ENCODE measurements at regions not wholly inside any gene's neighbourhood (a gene's known extent, or its start where the extent isn't known, plus 50 kb on each side); places are given as distances from the start of the nearest gene placed in this dataset.

DNA sequence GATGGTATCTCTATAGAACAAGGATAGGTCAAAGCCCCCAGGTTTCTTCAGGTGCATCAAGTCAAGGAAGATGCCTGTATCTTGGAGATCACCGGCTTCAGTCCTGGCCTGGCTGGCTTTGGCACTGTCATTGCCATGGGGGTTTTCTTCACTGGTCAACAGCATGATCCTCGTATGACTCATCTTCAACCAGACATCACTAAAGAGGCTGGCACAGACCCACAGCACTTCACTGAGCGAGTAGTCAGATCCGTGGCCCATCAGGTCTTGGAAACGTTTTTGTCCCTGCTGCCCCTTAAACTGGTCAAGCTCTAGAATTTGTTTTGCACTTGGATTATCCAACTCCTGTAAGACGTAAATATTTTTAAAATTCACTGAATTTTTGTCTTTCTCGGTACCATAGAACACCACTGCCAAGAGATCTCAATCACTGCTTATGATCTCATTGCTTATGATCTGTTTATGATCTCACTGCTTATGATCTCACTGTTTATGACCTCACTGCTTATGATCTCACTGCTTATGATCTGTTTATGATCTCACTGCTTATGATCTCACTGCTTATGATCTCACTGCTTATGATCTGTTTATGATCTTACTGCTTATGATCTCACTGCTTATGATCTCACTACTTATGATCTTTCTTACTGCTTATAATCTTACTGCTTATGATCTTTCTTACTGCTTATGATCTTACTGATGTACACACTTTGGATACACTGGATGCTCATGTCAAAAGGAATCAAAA lies 135.2 kb downstream of the CYP26A1 start (continued):
- TF ChIP-seq ZNF354C (tag by site-specific recombination; IDR thresholded peaks at IDR 0.05; ENCODE audit: borderline replicate concordance, low read depth) (0 out of 2 replicates have a peak, but pooled peaks have one; percentile 77), ZNF777 (tag by site-specific recombination; IDR thresholded peaks at IDR 0.05; ENCODE audit: borderline replicate concordance) (no peak), OSR2 (tag by site-specific recombination; IDR thresholded peaks at IDR 0.05) (peak; percentile 48), ZNF19 (tag by site-specific recombination; IDR thresholded peaks at IDR 0.05; ENCODE audit: low read depth) (no peak), ZBTB17 (tag by site-specific recombination; IDR thresholded peaks at IDR 0.05) (peak; percentile 84), ZNF133 (tag by site-specific recombination; IDR thresholded peaks at IDR 0.05) (peak; percentile 56), ZNF76 (tag by site-specific recombination; IDR thresholded peaks at IDR 0.05; ENCODE audit: borderline replicate concordance, low read depth) (peak; percentile 87), ZXDB (tag by site-specific recombination; IDR thresholded peaks at IDR 0.05) (peak; percentile 79; the same call in 1 of the 2 replicates), ZBTB48 (tag by site-specific recombination; IDR thresholded peaks at IDR 0.05) (no peak), ZFHX2 (tag by site-specific recombination; conservative IDR thresholded peaks at IDR 0.05) (no peak), SCRT2 (tag by site-specific recombination; IDR thresholded peaks at IDR 0.05) (peak; percentile 90), ZFP3 (tag by site-specific recombination; IDR thresholded peaks at IDR 0.05; ENCODE audit: low read depth) (no peak), ZNF561 (tag by site-specific recombination; IDR thresholded peaks at IDR 0.05; ENCODE audit: borderline replicate concordance) (no peak), ZNF426 (tag by site-specific recombination; IDR thresholded peaks at IDR 0.05) (no peak), ZNF24 (tag by site-specific recombination; IDR thresholded peaks at IDR 0.05) (peak; percentile 100), ZNF785 (tag by site-specific recombination; IDR thresholded peaks at IDR 0.05) (peak; percentile 98), ZNF175 (tag by site-specific recombination; IDR thresholded peaks at IDR 0.05) (no peak), ZNF48 (tag by site-specific recombination; IDR thresholded peaks at IDR 0.05) (no peak), ZNF16 (tag by site-specific recombination; IDR thresholded peaks at IDR 0.05; ENCODE audit: low read depth) (no peak), ZNF707 (tag by site-specific recombination; IDR thresholded peaks at IDR 0.05) (peak; percentile 80), GLI4 (tag by site-specific recombination; IDR thresholded peaks at IDR 0.05) (peak; percentile 85; the same call in 1 of the 2 replicates), ZEB2 (tag by site-specific recombination; IDR thresholded peaks at IDR 0.05) (peak; percentile 99), ZNF501 (tag by site-specific recombination; IDR thresholded peaks at IDR 0.05) (peak; percentile 77), ZBTB1 (tag by site-specific recombination; IDR thresholded peaks at IDR 0.05) (peak; percentile 91), KLF9 (tag by site-specific recombination; IDR thresholded peaks at IDR 0.05; ENCODE audit: low read depth) (0 out of 2 replicates have a peak, but pooled peaks have one; percentile 18)
- TF ChIP-seq, protein P1, sequence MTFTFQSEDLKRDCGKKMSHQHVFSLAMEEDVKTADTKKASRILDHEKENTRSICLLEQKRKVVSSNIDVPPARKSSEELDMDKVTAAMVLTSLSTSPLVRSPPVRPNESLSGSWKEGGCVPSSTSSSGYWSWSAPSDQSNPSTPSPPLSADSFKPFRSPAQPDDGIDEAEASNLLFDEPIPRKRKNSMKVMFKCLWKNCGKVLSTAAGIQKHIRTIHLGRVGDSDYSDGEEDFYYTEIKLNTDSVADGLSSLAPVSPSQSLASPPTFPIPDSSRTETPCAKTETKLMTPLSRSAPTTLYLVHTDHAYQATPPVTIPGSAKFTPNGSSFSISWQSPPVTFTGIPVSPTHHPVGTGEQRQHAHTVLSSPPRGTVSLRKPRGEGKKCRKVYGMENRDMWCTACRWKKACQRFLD (tag by site-specific recombination; IDR thresholded peaks at IDR 0.05): no peak
- TF ChIP-seq, protein P2, sequence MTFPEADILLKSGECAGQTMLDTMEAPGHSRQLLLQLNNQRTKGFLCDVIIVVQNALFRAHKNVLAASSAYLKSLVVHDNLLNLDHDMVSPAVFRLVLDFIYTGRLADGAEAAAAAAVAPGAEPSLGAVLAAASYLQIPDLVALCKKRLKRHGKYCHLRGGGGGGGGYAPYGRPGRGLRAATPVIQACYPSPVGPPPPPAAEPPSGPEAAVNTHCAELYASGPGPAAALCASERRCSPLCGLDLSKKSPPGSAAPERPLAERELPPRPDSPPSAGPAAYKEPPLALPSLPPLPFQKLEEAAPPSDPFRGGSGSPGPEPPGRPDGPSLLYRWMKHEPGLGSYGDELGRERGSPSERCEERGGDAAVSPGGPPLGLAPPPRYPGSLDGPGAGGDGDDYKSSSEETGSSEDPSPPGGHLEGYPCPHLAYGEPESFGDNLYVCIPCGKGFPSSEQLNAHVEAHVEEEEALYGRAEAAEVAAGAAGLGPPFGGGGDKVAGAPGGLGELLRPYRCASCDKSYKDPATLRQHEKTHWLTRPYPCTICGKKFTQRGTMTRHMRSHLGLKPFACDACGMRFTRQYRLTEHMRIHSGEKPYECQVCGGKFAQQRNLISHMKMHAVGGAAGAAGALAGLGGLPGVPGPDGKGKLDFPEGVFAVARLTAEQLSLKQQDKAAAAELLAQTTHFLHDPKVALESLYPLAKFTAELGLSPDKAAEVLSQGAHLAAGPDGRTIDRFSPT (tag by site-specific recombination; IDR thresholded peaks at IDR 0.05): peak; percentile 97
- TF ChIP-seq, protein P3, sequence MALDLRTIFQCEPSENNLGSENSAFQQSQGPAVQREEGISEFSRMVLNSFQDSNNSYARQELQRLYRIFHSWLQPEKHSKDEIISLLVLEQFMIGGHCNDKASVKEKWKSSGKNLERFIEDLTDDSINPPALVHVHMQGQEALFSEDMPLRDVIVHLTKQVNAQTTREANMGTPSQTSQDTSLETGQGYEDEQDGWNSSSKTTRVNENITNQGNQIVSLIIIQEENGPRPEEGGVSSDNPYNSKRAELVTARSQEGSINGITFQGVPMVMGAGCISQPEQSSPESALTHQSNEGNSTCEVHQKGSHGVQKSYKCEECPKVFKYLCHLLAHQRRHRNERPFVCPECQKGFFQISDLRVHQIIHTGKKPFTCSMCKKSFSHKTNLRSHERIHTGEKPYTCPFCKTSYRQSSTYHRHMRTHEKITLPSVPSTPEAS (tag by site-specific recombination; IDR thresholded peaks at IDR 0.05): peak; percentile 89
- TF ChIP-seq, protein P4, sequence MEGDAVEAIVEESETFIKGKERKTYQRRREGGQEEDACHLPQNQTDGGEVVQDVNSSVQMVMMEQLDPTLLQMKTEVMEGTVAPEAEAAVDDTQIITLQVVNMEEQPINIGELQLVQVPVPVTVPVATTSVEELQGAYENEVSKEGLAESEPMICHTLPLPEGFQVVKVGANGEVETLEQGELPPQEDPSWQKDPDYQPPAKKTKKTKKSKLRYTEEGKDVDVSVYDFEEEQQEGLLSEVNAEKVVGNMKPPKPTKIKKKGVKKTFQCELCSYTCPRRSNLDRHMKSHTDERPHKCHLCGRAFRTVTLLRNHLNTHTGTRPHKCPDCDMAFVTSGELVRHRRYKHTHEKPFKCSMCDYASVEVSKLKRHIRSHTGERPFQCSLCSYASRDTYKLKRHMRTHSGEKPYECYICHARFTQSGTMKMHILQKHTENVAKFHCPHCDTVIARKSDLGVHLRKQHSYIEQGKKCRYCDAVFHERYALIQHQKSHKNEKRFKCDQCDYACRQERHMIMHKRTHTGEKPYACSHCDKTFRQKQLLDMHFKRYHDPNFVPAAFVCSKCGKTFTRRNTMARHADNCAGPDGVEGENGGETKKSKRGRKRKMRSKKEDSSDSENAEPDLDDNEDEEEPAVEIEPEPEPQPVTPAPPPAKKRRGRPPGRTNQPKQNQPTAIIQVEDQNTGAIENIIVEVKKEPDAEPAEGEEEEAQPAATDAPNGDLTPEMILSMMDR (tag by site-specific recombination; IDR thresholded peaks at IDR 0.05): no peak
- TF ChIP-seq, protein P5, sequence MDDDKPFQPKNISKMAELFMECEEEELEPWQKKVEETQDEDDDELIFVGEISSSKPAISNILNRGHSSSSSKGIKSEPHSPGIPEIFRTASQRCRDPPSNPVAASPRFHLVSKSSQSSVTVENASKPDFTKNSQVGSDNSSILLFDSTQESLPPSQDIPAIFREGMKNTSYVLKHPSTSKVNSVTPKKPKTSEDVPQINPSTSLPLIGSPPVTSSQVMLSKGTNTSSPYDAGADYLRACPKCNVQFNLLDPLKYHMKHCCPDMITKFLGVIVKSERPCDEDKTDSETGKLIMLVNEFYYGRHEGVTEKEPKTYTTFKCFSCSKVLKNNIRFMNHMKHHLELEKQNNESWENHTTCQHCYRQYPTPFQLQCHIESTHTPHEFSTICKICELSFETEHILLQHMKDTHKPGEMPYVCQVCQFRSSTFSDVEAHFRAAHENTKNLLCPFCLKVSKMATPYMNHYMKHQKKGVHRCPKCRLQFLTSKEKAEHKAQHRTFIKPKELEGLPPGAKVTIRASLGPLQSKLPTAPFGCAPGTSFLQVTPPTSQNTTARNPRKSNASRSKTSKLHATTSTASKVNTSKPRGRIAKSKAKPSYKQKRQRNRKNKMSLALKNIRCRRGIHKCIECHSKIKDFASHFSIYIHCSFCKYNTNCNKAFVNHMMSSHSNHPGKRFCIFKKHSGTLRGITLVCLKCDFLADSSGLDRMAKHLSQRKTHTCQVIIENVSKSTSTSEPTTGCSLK (tag by site-specific recombination; IDR thresholded peaks at IDR 0.05): no peak
- TF ChIP-seq, protein P6, sequence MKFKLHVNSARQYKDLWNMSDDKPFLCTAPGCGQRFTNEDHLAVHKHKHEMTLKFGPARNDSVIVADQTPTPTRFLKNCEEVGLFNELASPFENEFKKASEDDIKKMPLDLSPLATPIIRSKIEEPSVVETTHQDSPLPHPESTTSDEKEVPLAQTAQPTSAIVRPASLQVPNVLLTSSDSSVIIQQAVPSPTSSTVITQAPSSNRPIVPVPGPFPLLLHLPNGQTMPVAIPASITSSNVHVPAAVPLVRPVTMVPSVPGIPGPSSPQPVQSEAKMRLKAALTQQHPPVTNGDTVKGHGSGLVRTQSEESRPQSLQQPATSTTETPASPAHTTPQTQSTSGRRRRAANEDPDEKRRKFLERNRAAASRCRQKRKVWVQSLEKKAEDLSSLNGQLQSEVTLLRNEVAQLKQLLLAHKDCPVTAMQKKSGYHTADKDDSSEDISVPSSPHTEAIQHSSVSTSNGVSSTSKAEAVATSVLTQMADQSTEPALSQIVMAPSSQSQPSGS (tag by site-specific recombination; IDR thresholded peaks at IDR 0.05; ENCODE audit: low read depth): peak; percentile 100
